ENCODE measurements at regions not wholly inside any gene's neighbourhood (a gene's known extent, or its start where the extent isn't known, plus 50 kb on each side); places are given as distances from the start of the nearest gene placed in this dataset.

DNA sequence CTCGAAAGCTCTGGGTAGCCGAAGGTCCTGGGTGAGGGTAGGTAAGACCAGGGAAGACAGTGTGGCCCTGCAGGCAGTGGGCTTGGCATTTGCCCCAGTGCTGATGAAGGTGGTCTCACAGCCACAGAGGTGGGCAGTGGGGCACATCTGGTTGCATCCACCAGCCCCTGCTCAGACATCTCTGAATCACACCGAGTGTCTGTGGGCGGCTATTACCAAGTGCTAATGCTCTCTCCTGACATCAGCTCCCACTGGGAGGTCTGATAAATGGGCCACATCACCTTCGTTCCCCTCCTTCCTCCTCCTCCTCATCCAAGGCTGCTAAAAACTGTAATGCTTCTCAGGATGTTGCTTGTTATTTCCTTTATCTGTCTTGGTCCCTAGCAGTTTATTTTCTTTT lies 330.9 kb upstream of the COBL start:
- no peak for TF ChIP-seq POLR2A (IDR thresholded peaks at IDR 0.05)
- TF ChIP-seq, protein P1, sequence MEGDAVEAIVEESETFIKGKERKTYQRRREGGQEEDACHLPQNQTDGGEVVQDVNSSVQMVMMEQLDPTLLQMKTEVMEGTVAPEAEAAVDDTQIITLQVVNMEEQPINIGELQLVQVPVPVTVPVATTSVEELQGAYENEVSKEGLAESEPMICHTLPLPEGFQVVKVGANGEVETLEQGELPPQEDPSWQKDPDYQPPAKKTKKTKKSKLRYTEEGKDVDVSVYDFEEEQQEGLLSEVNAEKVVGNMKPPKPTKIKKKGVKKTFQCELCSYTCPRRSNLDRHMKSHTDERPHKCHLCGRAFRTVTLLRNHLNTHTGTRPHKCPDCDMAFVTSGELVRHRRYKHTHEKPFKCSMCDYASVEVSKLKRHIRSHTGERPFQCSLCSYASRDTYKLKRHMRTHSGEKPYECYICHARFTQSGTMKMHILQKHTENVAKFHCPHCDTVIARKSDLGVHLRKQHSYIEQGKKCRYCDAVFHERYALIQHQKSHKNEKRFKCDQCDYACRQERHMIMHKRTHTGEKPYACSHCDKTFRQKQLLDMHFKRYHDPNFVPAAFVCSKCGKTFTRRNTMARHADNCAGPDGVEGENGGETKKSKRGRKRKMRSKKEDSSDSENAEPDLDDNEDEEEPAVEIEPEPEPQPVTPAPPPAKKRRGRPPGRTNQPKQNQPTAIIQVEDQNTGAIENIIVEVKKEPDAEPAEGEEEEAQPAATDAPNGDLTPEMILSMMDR (IDR thresholded peaks at IDR 0.05), result no peak

All from thyroid gland (tissue), 4 donors.